NT2/D1 (cell line): ENCODE measurements at regions not wholly inside any gene's neighbourhood (a gene's known extent, or its start where the extent isn't known, plus 50 kb on each side); places are given as distances from the start of the nearest gene placed in this dataset.

Source experiments
- DNase-seq: peaks from one replicate; pipeline ENCODE4 v3.0.0-alpha.2; 2011; ENCODE audit warnings: low read depth, low spot score
- H3K27me3 ChIP-seq: 2 replicates; pipeline ENCODE4 v1.6.0; 2011; ENCODE audit warnings: mild to moderate bottlenecking; ENCODE audit not compliant: insufficient read length, insufficient read depth
- H3K36me3 ChIP-seq: 2 replicates; pipeline ENCODE4 v1.6.1; 2011; ENCODE audit warnings: mild to moderate bottlenecking, low read length, mixed read lengths; ENCODE audit not compliant: insufficient read depth, insufficient read length
- H3K4me1 ChIP-seq: 2 replicates; pipeline ENCODE4 v1.5.1; 2011; ENCODE audit not compliant: insufficient read depth, insufficient read length
- H3K4me3 ChIP-seq: 2 replicates; pipeline ENCODE4 v1.5.1; 2011; ENCODE audit warnings: low read depth; ENCODE audit not compliant: insufficient read length
- H3K9ac ChIP-seq: 2 replicates; pipeline ENCODE4 v1.6.0; 2011; ENCODE audit warnings: low read depth; ENCODE audit not compliant: insufficient read length
- H3K9me3 ChIP-seq: 2 replicates; pipeline ENCODE4 v1.5.1; 2011; ENCODE audit warnings: mild to moderate bottlenecking, low read length; ENCODE audit not compliant: insufficient read depth
- SUZ12 ChIP-seq: IDR thresholded peaks from 2 replicates; pipeline ENCODE4 v1.6.1; 2011; ENCODE audit not compliant: insufficient read length, insufficient read depth; ENCODE audit errors: extremely low read depth
- YY1 ChIP-seq: IDR thresholded peaks from 2 replicates; pipeline ENCODE4 v1.6.1; 2011; ENCODE audit not compliant: insufficient read length, insufficient read depth
- ZNF274 ChIP-seq: IDR thresholded peaks from 2 replicates; pipeline ENCODE4 v1.6.1; 2011; ENCODE audit warnings: mild to moderate bottlenecking, low read depth, low read length

- Histone ChIP-seq H3K9ac (no peak overlapping the region), H3K4me1 (no peaks in the 10 kb centered on the region), H3K36me3 (no peaks in the 10 kb centered on the region), H3K4me3 (no peak overlapping the region), H3K9me3 (no peaks in the 10 kb centered on the region), H3K27me3 (no peaks in the 10 kb centered on the region)
- DNase-seq = no peak
- no peak for TF ChIP-seq ZNF274
- TF ChIP-seq YY1 = no peak
- no peak for TF ChIP-seq SUZ12
These were observed 387.8 kb downstream of the ZNF521 start for GRCh38 chr18:24964216-24964615.

DNA sequence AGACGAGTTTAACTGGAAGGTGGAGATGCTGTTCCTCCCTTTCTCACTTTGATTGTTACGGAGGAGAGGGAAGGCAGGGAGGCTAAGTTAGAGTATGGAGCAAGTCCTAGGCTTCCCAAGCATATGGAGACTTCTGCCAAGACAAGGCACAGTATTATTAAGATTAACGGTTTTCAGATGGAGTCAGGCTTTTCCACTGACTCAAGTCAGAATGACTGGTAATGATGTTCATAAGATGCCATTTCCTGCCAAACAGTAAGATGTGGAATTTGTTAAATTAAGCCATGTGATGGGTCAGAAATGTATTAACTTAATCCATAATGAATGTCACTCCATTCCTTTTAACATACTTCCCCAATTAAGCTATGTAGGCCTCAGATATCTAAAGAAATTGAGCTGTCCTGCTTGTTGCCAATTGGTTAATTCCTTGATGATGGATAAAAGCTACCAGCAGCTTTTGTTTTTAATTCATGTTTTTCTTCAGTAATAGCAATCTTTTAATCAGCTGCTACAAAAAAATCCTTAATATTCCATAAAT is 383.7 kb downstream of the ZNF521 start:
- DNase-seq = no peak
- no peaks in the 10 kb centered on the region for H3K4me1 ChIP-seq
- no peak for TF ChIP-seq SUZ12
- TF ChIP-seq YY1 = no peak
- no peak for TF ChIP-seq ZNF274
- no peaks in the 10 kb centered on the region for H3K27me3 ChIP-seq
- H3K4me3 ChIP-seq = no peak overlapping the region
- H3K9ac ChIP-seq = no peak overlapping the region
- H3K9me3 ChIP-seq = no peaks in the 10 kb centered on the region
- no peaks in the 10 kb centered on the region for H3K36me3 ChIP-seq

- Histone ChIP-seq H3K4me1 (no peaks in the 10 kb centered on the region), H3K9me3 (no peaks in the 10 kb centered on the region), H3K27me3 (no peaks in the 10 kb centered on the region), H3K36me3 (no peaks in the 10 kb centered on the region), H3K4me3 (no peak overlapping the region), H3K9ac (no peak overlapping the region)
- no peak for DNase-seq
- TF ChIP-seq SUZ12 (no peak), YY1 (no peak), ZNF274 (no peak)
These were observed 379.4 kb downstream of the ZNF521 start for GRCh38 chr18:24972577-24972976.

GRCh38 chr18:24974431-24974830 is 377.5 kb downstream of the ZNF521 start:
- Histone ChIP-seq H3K4me3 (no peak overlapping the region), H3K4me1 (no peaks in the 10 kb centered on the region), H3K9ac (no peak overlapping the region), H3K27me3 (no peaks in the 10 kb centered on the region), H3K9me3 (no peaks in the 10 kb centered on the region), H3K36me3 (no peaks in the 10 kb centered on the region)
- TF ChIP-seq SUZ12 = no peak
- TF ChIP-seq YY1 = no peak
- DNase-seq = no peak

DNA sequence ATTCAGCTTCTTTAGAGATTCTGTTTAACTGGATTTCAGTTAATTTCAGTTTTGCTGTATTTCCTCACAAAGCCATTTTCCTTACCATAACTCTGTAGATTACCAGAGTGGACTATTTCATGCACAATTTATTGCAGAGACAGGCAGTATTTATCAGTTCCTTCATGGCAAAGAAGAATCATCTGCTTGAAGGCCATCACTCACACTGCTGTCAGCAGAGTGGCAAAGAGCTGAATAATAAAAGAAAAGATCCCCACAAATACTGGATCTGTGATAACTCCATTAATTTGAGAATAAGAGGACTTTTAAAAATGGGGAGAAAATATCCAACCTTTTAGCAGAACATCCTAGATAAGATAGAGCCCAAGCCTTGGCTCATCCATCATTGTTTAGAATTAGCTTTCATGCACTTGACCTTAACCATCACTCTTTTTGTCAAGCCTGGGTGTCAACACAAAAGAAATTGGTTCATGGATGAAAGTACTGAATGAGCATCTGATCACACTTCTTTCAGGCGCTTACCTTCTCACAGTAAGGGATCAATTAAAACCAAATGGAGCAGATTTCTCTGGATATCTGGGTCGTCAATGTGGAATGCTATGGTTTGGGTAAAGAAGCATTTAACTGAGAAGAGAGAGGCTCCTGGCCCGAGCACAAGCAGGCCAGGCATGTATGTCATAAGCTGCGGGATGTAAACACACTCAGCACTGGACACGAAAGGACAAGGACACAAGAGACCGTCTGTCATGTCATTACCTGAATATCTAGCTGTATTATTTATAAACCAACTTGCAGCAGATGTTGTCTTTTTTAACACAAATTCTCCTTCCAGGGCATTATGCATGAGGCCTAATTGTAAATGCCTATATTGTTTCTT is 376.2 kb downstream of the ZNF521 start:
- H3K4me3 ChIP-seq = no peak overlapping the region
- H3K27me3 ChIP-seq = no peaks in the 10 kb centered on the region
- no peak overlapping the region for H3K9ac ChIP-seq
- H3K4me1 ChIP-seq = no peaks in the 10 kb centered on the region
- no peaks in the 10 kb centered on the region for H3K9me3 ChIP-seq
- DNase-seq = no peak
- H3K36me3 ChIP-seq = no peaks in the 10 kb centered on the region
- TF ChIP-seq YY1 (no peak), ZNF274 (no peak), SUZ12 (no peak)

DNA sequence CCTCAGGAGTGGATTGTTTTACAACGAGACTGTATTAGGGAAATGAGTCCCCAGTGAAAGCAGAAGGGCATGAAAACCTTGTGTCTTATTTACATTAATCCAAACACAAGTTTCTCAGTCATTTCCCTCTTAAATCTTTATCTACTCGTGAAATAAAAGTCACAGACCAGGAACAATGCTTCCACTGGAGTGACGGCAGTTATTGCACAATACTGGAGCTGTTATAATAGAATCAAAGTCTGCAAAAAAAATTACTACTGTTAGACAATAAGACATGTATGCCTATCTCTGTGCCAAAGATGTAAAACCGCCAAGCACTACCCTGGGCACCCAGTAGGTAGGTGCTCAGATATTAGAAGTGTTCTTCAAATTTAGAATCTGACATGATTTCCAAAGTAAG is 375.5 kb downstream of the ZNF521 start:
- no peak for TF ChIP-seq SUZ12
- no peak for TF ChIP-seq ZNF274
- TF ChIP-seq YY1 = no peak
- Histone ChIP-seq H3K4me1 (no peaks in the 10 kb centered on the region), H3K9ac (no peak overlapping the region), H3K27me3 (no peaks in the 10 kb centered on the region), H3K9me3 (no peaks in the 10 kb centered on the region), H3K4me3 (no peak overlapping the region), H3K36me3 (no peaks in the 10 kb centered on the region)
- DNase-seq = no peak

- DNase-seq = no peak
- TF ChIP-seq YY1 (no peak), ZNF274 (no peak), SUZ12 (no peak)
- no peak overlapping the region for H3K4me3 ChIP-seq
- no peaks in the 10 kb centered on the region for H3K9me3 ChIP-seq
- H3K9ac ChIP-seq = no peak overlapping the region
- no peaks in the 10 kb centered on the region for H3K4me1 ChIP-seq
- H3K36me3 ChIP-seq = no peaks in the 10 kb centered on the region
- H3K27me3 ChIP-seq = no peaks in the 10 kb centered on the region
These were observed 372.7 kb downstream of the ZNF521 start for GRCh38 chr18:24979235-24979634.
